ENCODE measurements at regions not wholly inside any gene's neighbourhood (a gene's known extent, or its start where the extent isn't known, plus 50 kb on each side); places are given as distances from the start of the nearest gene placed in this dataset.

DNA sequence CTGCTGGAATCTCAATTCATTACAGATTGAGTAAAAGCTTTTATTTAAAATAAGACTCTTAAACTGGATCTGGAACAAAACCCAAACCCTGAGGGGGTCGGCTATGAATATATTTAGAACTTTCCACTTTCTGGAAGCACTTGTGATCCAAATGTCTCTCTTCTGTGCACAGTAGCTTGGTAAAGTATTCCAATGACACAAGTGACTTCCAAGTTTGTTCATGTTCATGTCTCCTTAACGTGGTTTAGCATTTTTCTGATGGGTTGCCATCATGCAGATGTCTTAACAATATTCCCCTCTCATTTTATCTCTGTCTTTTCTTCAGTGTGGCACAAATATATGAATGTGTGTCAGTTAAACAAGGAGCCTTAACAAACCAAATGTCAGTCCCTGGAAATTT lies 191.9 kb upstream of the SORCS1 start:
- no peak overlapping the region for H3K27ac ChIP-seq
- intact Hi-C loops (cut with DNase I; ENCODE audit: low total_unique reads), result no loop called here
- no peak overlapping the region for H3K4me3 ChIP-seq
- H3K4me1 ChIP-seq, result no peaks in the 10 kb centered on the region
- TF ChIP-seq, protein P1, sequence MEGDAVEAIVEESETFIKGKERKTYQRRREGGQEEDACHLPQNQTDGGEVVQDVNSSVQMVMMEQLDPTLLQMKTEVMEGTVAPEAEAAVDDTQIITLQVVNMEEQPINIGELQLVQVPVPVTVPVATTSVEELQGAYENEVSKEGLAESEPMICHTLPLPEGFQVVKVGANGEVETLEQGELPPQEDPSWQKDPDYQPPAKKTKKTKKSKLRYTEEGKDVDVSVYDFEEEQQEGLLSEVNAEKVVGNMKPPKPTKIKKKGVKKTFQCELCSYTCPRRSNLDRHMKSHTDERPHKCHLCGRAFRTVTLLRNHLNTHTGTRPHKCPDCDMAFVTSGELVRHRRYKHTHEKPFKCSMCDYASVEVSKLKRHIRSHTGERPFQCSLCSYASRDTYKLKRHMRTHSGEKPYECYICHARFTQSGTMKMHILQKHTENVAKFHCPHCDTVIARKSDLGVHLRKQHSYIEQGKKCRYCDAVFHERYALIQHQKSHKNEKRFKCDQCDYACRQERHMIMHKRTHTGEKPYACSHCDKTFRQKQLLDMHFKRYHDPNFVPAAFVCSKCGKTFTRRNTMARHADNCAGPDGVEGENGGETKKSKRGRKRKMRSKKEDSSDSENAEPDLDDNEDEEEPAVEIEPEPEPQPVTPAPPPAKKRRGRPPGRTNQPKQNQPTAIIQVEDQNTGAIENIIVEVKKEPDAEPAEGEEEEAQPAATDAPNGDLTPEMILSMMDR (IDR thresholded peaks at IDR 0.05), result no peak
- no peak for DNase-seq
- no peaks in the 10 kb centered on the region for H3K9me3 ChIP-seq
- H3K27me3 ChIP-seq, result no peaks in the 10 kb centered on the region
- no peaks in the 10 kb centered on the region for H3K36me3 ChIP-seq

DNA sequence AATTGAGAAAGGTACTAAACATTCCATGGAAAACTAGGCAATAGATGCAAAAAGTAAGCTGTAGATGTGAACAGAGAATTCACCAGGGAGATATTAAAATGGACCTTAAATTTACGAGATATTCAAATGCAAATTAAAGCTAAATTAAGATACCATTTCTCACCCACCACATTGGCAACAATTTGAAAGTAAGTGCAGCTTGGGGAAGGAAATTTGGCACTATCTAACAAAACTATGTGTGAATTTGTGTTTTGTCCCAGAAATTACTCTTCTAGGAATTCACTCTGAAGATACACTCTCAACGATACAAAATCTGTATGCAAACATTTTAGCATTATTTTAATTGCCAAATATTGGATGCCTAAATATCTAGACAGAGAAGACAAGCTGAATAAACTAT lies 178.2 kb upstream of the SORCS1 start:
- TF ChIP-seq, protein P1 (IDR thresholded peaks at IDR 0.05), result no peak
- no peaks in the 10 kb centered on the region for H3K27me3 ChIP-seq

DNA sequence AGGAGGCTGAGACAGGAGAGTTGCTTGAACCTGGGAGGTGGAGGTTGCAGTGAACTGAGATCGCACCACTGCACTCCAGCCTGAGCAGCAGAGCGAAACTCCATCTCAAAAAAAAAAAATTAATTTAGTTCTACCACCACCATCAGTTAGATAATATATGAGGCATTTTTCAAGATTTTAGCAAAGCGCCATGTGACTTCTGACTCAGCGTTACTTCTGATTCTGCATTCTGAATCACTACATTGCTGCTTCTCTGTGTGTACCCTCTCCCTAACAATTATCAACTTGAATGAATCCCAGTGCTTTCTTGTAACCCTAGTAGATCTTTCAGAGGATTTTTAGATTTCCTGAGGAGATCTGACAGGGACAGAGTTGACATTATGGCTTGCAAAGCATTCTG lies 176.8 kb upstream of the SORCS1 start:
- H3K4me3 ChIP-seq, result no peak overlapping the region
- TF ChIP-seq, protein P1 (IDR thresholded peaks at IDR 0.05), result no peak
- no peaks in the 10 kb centered on the region for H3K27me3 ChIP-seq
- no peak for DNase-seq
- H3K27ac ChIP-seq, result no peak overlapping the region
- no peaks in the 10 kb centered on the region for H3K9me3 ChIP-seq
- no peaks in the 10 kb centered on the region for H3K36me3 ChIP-seq
- H3K4me1 ChIP-seq, result no peaks in the 10 kb centered on the region
- intact Hi-C loops (cut with DNase I; ENCODE audit: low total_unique reads), result no loop called here

More for the DNA sequence above, 178.2 kb upstream of the SORCS1 start:
- intact Hi-C loops (cut with DNase I; ENCODE audit: low total_unique reads), result no loop called here
- H3K4me3 ChIP-seq, result no peak overlapping the region
- no peaks in the 10 kb centered on the region for H3K9me3 ChIP-seq
- no peaks in the 10 kb centered on the region for H3K4me1 ChIP-seq
- H3K36me3 ChIP-seq, result no peaks in the 10 kb centered on the region
- no peak for DNase-seq
- no peak overlapping the region for H3K27ac ChIP-seq

DNA sequence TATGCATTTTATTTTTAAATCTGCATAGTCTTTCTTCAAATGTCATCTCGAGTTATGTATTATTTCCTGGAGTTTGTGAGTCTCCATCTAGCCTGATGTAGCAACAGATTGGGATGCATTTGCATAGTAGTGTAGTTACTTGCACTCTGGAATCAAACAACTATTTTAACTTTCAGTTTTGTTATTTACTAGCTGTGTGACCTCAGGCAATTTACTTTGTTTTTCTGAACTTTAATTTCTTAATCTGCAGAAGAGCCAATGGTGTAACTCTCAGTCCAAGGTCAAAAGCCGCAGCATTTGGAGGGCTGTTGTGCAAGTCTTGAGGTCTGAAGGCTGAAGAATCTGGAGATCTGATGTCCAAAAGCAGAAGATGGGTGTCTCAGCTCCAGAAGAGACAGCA lies 175.8 kb upstream of the SORCS1 start:
- intact Hi-C loops (cut with DNase I; ENCODE audit: low total_unique reads), result no loop called here
- Histone ChIP-seq H3K36me3 (no peaks in the 10 kb centered on the region), H3K27ac (no peak overlapping the region), H3K4me1 (no peaks in the 10 kb centered on the region), H3K9me3 (no peaks in the 10 kb centered on the region), H3K4me3 (no peak overlapping the region), H3K27me3 (no peaks in the 10 kb centered on the region)
- DNase-seq, result no peak
- TF ChIP-seq, protein P1 (IDR thresholded peaks at IDR 0.05), result no peak

DNA sequence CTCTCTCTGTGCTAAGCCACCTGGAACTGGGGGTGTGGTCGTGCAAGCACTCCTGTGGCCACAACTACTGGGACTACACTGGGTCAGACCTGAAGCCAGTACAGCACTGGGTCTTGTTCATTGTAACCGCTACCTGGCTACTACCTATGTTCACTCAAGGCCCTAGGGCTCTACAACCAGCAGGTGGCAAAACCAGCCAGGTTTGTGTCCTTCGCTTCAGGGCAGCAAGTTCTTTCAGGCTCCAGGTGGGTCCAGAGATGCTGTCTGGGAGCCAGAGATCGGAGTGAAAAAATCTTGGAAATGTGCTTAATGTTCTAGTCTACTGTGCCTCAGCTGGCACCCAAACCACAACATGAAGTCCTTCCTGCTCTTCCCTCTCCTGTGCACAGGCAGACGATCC lies 171.6 kb upstream of the SORCS1 start:
- Histone ChIP-seq H3K4me3 (no peak overlapping the region), H3K4me1 (no peaks in the 10 kb centered on the region), H3K27me3 (no peaks in the 10 kb centered on the region), H3K9me3 (no peaks in the 10 kb centered on the region), H3K27ac (no peak overlapping the region), H3K36me3 (no peaks in the 10 kb centered on the region)
- intact Hi-C loops (cut with DNase I; ENCODE audit: low total_unique reads), result no loop called here
- DNase-seq, result no peak
- TF ChIP-seq, protein P1 (IDR thresholded peaks at IDR 0.05), result no peak

DNA sequence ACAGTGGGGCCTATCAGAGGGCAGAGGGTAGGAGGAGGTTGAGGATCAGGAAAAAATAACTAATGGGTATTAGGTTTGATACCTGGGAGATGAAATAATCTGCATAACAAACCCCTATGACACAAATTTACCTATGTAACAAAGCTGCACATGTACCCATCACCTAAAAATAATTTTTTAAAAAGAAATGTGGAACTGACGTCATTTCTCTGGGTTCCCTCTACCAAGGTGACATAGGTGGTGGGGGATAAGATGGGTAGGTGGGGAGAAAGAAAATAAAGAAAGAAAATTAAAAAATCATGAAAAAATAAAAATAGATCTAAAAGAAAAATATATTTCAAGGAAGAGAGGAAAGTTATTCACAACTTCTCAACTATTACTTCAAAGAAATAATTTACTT lies 153.1 kb upstream of the SORCS1 start:
- TF ChIP-seq, protein P1 (IDR thresholded peaks at IDR 0.05), result no peak
- H3K9me3 ChIP-seq, result no peaks in the 10 kb centered on the region
- H3K36me3 ChIP-seq, result no peaks in the 10 kb centered on the region
- no peak overlapping the region for H3K27ac ChIP-seq
- intact Hi-C loops (cut with DNase I; ENCODE audit: low total_unique reads), result no loop called here
- no peaks in the 10 kb centered on the region for H3K27me3 ChIP-seq
- H3K4me3 ChIP-seq, result no peak overlapping the region
- DNase-seq, result no peak
- H3K4me1 ChIP-seq, result no peaks in the 10 kb centered on the region
